Progenitor cell of endocrine pancreas (in vitro differentiated cells): ENCODE measurements at regions not wholly inside any gene's neighbourhood (a gene's known extent, or its start where the extent isn't known, plus 50 kb on each side); places are given as distances from the start of the nearest gene placed in this dataset.

Experiments
- DNase-seq: peaks from one replicate; pipeline ENCODE4 v3.0.0; 2021; ENCODE audit warnings: low spot score; ENCODE audit not compliant: unreplicated experiment
- H3K27ac Mint-ChIP-seq: 2 replicates; pipeline ENCODE4 v1.8.0; 2021; ENCODE audit warnings: mild to moderate bottlenecking, moderate library complexity, mixed read lengths
- H3K27me3 Mint-ChIP-seq: 2 replicates; pipeline ENCODE4 v1.8.0; 2021; ENCODE audit warnings: mixed read lengths
- H3K36me3 Mint-ChIP-seq: 2 replicates; pipeline ENCODE4 v1.8.0; 2022; ENCODE audit warnings: mixed read lengths; ENCODE audit not compliant: insufficient read depth
- H3K4me1 Mint-ChIP-seq: 2 replicates; pipeline ENCODE4 v1.8.0; 2021; ENCODE audit warnings: low read depth, mixed read lengths
- H3K4me3 Mint-ChIP-seq: 2 replicates; pipeline ENCODE4 v1.8.0; 2021; ENCODE audit warnings: low read depth, mild to moderate bottlenecking, moderate library complexity, mixed read lengths
- H3K9me3 Mint-ChIP-seq: 2 replicates; pipeline ENCODE4 v1.8.0; 2021; ENCODE audit warnings: low read depth, mixed read lengths
- CTCF ChIP-seq: fragments of 200-600 bp; sonication (generic); IDR thresholded peaks from one replicate; pipeline ENCODE4 v1.5.0; 2021; ENCODE audit warnings: antibody characterized with exemption, mild to moderate bottlenecking; ENCODE audit not compliant: unreplicated experiment

- no peaks in the 10 kb centered on the region for H3K9me3 Mint-ChIP-seq
- no peak overlapping the region for H3K4me3 Mint-ChIP-seq
- no peaks in the 10 kb centered on the region for H3K36me3 Mint-ChIP-seq
- H3K27me3 Mint-ChIP-seq = no peaks in the 10 kb centered on the region
- no peak overlapping the region for H3K27ac Mint-ChIP-seq
- TF ChIP-seq CTCF = no peak
- no peak for DNase-seq
- peaks cover 7% of the 10 kb centered on the region for H3K4me1 Mint-ChIP-seq
Observed at GRCh38 chr5:117649821-117650220, 1075.2 kb upstream of the SEMA6A start.

- H3K27me3 Mint-ChIP-seq = no peaks in the 10 kb centered on the region
- no peaks in the 10 kb centered on the region for H3K36me3 Mint-ChIP-seq
- no peak for DNase-seq
Observed at GRCh38 chr5:117645400-117645799, 1070.8 kb upstream of the SEMA6A start.

GRCh38 chr5:117638581-117638980 lies 1064.0 kb upstream of the SEMA6A start:
- no peak for DNase-seq
- H3K27ac Mint-ChIP-seq = no peak overlapping the region
- no peaks in the 10 kb centered on the region for H3K9me3 Mint-ChIP-seq
- H3K4me1 Mint-ChIP-seq = no peaks in the 10 kb centered on the region
- no peaks in the 10 kb centered on the region for H3K27me3 Mint-ChIP-seq
- H3K4me3 Mint-ChIP-seq = no peak overlapping the region
- no peak for TF ChIP-seq CTCF
- H3K36me3 Mint-ChIP-seq = no peaks in the 10 kb centered on the region

More at GRCh38 chr5:117645400-117645799, 1070.8 kb upstream of the SEMA6A start:
- Mint-ChIP-seq H3K4me1 (no peaks in the 10 kb centered on the region), H3K4me3 (no peak overlapping the region), H3K9me3 (no peaks in the 10 kb centered on the region), H3K27ac (no peak overlapping the region)
- TF ChIP-seq CTCF = no peak

GRCh38 chr5:117633093-117633492 lies 1058.5 kb upstream of the SEMA6A start:
- no peaks in the 10 kb centered on the region for H3K27me3 Mint-ChIP-seq
- DNase-seq = no peak
- no peak for TF ChIP-seq CTCF
- H3K4me1 Mint-ChIP-seq = no peaks in the 10 kb centered on the region
- H3K9me3 Mint-ChIP-seq = peaks cover 17% of the 10 kb centered on the region
- no peak overlapping the region for H3K4me3 Mint-ChIP-seq
- H3K36me3 Mint-ChIP-seq = no peaks in the 10 kb centered on the region
- H3K27ac Mint-ChIP-seq = no peak overlapping the region

- H3K27ac Mint-ChIP-seq = no peak overlapping the region
- no peak for DNase-seq
- H3K36me3 Mint-ChIP-seq = no peaks in the 10 kb centered on the region
- no peaks in the 10 kb centered on the region for H3K27me3 Mint-ChIP-seq
- TF ChIP-seq CTCF = no peak
- H3K4me1 Mint-ChIP-seq = peaks cover 7% of the 10 kb centered on the region
- no peak overlapping the region for H3K4me3 Mint-ChIP-seq
- H3K9me3 Mint-ChIP-seq = peaks cover 16% of the 10 kb centered on the region
Observed at GRCh38 chr5:117624201-117624600, 1049.6 kb upstream of the SEMA6A start.
